ENCODE measurements at regions not wholly inside any gene's neighbourhood (a gene's known extent, or its start where the extent isn't known, plus 50 kb on each side); places are given as distances from the start of the nearest gene placed in this dataset.
"Not testable (repeated sequence)": the region's sequence is repeated elsewhere in the genome, so short reads cannot be mapped to it uniquely, and the experiment has no call there.

DNA sequence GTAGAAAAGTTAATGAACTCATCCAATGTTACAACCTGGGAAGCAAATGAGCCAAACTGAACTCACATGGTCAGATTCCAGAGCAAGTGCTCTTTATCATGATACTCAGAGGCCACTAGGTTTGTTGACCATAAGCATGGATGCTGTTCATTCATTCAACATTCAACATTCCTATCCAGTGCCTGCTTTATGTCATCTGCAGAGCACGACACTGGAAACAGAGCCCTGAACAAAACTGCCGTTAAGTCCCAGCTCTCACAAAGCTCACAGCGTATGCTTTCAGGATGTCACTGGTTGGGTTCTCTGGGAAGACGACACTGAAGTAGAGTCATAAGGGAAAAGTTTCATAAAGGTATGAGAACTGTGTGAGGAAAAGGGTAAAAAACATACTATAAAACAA is 105.8 kb upstream of the TRIM77 start:
- H3K9me3 ChIP-seq (ENCODE audit: control insufficient read depth in 1 of 2, insufficient read depth in 1 of 2, low read length in 2 of 2): no peaks in the 10 kb centered on the region
- no peak overlapping the region for H3K27ac ChIP-seq (ENCODE audit: low read depth in 1 of 2, low read length in 2 of 2)
- TF ChIP-seq, protein P1, sequence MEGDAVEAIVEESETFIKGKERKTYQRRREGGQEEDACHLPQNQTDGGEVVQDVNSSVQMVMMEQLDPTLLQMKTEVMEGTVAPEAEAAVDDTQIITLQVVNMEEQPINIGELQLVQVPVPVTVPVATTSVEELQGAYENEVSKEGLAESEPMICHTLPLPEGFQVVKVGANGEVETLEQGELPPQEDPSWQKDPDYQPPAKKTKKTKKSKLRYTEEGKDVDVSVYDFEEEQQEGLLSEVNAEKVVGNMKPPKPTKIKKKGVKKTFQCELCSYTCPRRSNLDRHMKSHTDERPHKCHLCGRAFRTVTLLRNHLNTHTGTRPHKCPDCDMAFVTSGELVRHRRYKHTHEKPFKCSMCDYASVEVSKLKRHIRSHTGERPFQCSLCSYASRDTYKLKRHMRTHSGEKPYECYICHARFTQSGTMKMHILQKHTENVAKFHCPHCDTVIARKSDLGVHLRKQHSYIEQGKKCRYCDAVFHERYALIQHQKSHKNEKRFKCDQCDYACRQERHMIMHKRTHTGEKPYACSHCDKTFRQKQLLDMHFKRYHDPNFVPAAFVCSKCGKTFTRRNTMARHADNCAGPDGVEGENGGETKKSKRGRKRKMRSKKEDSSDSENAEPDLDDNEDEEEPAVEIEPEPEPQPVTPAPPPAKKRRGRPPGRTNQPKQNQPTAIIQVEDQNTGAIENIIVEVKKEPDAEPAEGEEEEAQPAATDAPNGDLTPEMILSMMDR (IDR thresholded peaks at IDR 0.05): no peak
- Mint-ChIP-seq H3K27me3 (no peaks in the 10 kb centered on the region), H3K9me3 (peaks cover 4% of the 10 kb centered on the region), H3K4me3 (no peak overlapping the region), H3K36me3 (ENCODE audit: low read depth) (no peaks in the 10 kb centered on the region), H3K27ac (no peak overlapping the region), H3K4me1 (ENCODE audit: low read depth) (no peaks in the 10 kb centered on the region)
- H3K4me3 ChIP-seq (ENCODE audit: low read length): no peak overlapping the region
- no peaks in the 10 kb centered on the region for H3K36me3 ChIP-seq (ENCODE audit: insufficient read depth, low read length)
- no peaks in the 10 kb centered on the region for H3K27me3 ChIP-seq (ENCODE audit: control insufficient read depth in 1 of 2, insufficient read depth in 2 of 2, low read length in 2 of 2)
- ATAC-seq (ENCODE audit: poor library complexity) (no peak), DNase-seq (no peak)
- POLR2A ChIA-PET: no interaction called here
- H3K4me1 ChIP-seq (ENCODE audit: insufficient read depth, low read length): no peaks in the 10 kb centered on the region
- CTCF ChIA-PET: no interaction called here
- intact Hi-C loops (cut with DNase I, micrococcal nuclease): no loop called here

DNA sequence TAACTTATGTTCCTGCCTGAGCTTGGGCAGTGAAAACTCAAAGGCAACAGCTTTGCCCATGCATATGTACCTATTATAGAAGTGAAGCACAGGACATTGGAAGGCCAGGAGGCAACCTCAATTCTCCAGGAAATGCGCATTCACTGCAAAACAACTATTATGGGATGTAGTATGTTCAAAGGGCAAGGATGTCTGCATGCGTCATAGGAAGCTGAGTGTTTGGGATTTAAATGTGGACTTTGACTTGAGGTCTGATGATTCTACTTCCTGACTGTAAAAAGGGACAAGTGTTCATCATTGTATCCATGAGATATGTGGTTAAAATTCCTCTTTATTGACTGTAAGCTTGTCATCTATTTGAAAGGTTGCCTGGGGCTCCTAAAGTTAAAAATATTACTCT is 103.3 kb upstream of the TRIM77 start:
- H3K27me3 ChIP-seq (ENCODE audit: control insufficient read depth in 1 of 2, insufficient read depth in 2 of 2, low read length in 2 of 2); H3K9me3 Mint-ChIP-seq; H3K27me3 Mint-ChIP-seq; H3K36me3 ChIP-seq (ENCODE audit: insufficient read depth, low read length); H3K4me1 Mint-ChIP-seq (ENCODE audit: low read depth); H3K27ac Mint-ChIP-seq; H3K4me3 ChIP-seq (ENCODE audit: low read length); H3K4me1 ChIP-seq (ENCODE audit: insufficient read depth, low read length); intact Hi-C loops (cut with DNase I, micrococcal nuclease); DNase-seq; H3K4me3 Mint-ChIP-seq; H3K9me3 ChIP-seq (ENCODE audit: control insufficient read depth in 1 of 2, insufficient read depth in 1 of 2, low read length in 2 of 2); H3K36me3 Mint-ChIP-seq (ENCODE audit: low read depth); H3K27ac ChIP-seq (ENCODE audit: low read depth in 1 of 2, low read length in 2 of 2); POLR2A ChIA-PET; CTCF ChIA-PET; ATAC-seq (ENCODE audit: poor library complexity): not testable (repeated sequence)

DNA sequence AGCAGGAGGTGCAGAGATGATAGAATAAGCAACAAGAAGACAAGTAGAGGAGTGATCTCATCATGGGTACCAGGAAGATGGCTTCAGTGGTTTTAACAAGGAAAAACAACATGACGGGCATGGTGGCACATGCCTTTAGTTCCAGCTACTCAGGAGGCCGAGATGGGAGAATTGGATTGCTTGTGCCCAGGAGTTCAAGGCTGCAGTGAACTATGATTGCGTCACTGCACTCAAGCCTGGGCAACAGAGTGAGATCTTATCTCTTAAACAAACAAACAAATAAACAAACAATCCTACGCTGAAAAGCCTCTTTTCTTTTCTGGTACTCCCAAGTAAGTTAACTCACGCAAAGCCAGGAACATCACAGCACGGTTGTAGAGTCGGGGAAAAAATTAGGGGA is 102.6 kb upstream of the TRIM77 start:
- DNase-seq; H3K27me3 ChIP-seq (ENCODE audit: control insufficient read depth in 1 of 2, insufficient read depth in 2 of 2, low read length in 2 of 2); H3K36me3 ChIP-seq (ENCODE audit: insufficient read depth, low read length); H3K9me3 ChIP-seq (ENCODE audit: control insufficient read depth in 1 of 2, insufficient read depth in 1 of 2, low read length in 2 of 2); H3K27ac ChIP-seq (ENCODE audit: low read depth in 1 of 2, low read length in 2 of 2); ATAC-seq (ENCODE audit: poor library complexity); H3K9me3 Mint-ChIP-seq; CTCF ChIA-PET; H3K4me1 ChIP-seq (ENCODE audit: insufficient read depth, low read length); intact Hi-C loops (cut with DNase I, micrococcal nuclease); H3K4me3 Mint-ChIP-seq; H3K4me3 ChIP-seq (ENCODE audit: low read length); POLR2A ChIA-PET; H3K36me3 Mint-ChIP-seq (ENCODE audit: low read depth); H3K27me3 Mint-ChIP-seq; H3K4me1 Mint-ChIP-seq (ENCODE audit: low read depth); H3K27ac Mint-ChIP-seq: not testable (repeated sequence)

DNA sequence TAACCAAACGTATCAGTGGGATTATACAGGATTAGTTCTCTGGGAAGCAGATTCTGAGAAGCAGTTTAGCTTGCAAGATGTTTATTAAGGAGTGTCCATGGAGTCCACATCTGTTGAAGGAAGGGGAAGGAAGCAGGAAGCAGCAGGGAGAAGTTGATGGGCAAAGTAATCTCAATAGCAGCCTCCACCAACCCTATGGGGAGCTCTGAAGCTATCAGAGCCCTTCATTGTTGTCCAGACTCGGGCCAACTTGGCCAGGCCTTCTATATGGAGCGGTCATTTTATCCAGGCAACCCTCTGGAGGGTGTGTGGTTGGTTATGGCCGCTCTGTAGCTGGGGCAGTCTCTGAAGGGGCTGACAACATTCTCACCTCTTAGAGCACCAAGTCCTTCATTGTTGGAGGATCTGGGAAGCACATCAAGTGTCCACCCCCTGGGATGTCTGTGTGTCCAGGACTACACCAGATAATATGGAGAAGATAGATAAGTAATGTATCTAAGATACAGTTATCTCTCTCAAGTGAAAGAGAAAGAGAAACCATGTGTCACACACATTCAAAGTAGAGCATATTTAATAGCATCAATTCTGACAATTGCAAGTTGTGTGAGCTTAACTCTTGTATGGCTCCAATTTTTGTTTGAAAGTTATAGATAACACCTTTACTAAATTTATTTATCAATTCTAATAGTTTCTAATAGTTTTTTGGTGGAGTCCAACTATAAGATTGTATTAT is 101.7 kb upstream of the TRIM77 start:
- H3K36me3 ChIP-seq (ENCODE audit: insufficient read depth, low read length): no peaks in the 10 kb centered on the region
- H3K36me3 Mint-ChIP-seq (ENCODE audit: low read depth): no peaks in the 10 kb centered on the region
- H3K4me1 ChIP-seq (ENCODE audit: insufficient read depth, low read length): no peaks in the 10 kb centered on the region
- no peaks in the 10 kb centered on the region for H3K9me3 Mint-ChIP-seq
- no peaks in the 10 kb centered on the region for H3K27me3 ChIP-seq (ENCODE audit: control insufficient read depth in 1 of 2, insufficient read depth in 2 of 2, low read length in 2 of 2)
- ATAC-seq (ENCODE audit: poor library complexity): no peak
- CTCF ChIA-PET: no interaction called here
- H3K27ac Mint-ChIP-seq: no peak overlapping the region
- H3K4me1 Mint-ChIP-seq (ENCODE audit: low read depth): no peaks in the 10 kb centered on the region
- no peaks in the 10 kb centered on the region for H3K27me3 Mint-ChIP-seq
- intact Hi-C loops (cut with DNase I, micrococcal nuclease): no loop called here
- DNase-seq: no peak
- POLR2A ChIA-PET: no interaction called here
- H3K9me3 ChIP-seq (ENCODE audit: control insufficient read depth in 1 of 2, insufficient read depth in 1 of 2, low read length in 2 of 2): no peaks in the 10 kb centered on the region
- no peak overlapping the region for H3K27ac ChIP-seq (ENCODE audit: low read depth in 1 of 2, low read length in 2 of 2)
- no peak overlapping the region for H3K4me3 Mint-ChIP-seq
- H3K4me3 ChIP-seq (ENCODE audit: low read length): no peak overlapping the region
- TF ChIP-seq, protein P1 (IDR thresholded peaks at IDR 0.05): no peak
